ENCODE measurements at regions not wholly inside any gene's neighbourhood (a gene's known extent, or its start where the extent isn't known, plus 50 kb on each side); places are given as distances from the start of the nearest gene placed in this dataset.

GRCh38 chr18:45548614-45549013 lies 66.7 kb upstream of the SLC14A2 start (continued):
- TF ChIP-seq CREB3 (CRISPR knock-in tag; IDR thresholded peaks at IDR 0.05) = no peak
- no peak for TF ChIP-seq DBP (CRISPR knock-in tag; IDR thresholded peaks at IDR 0.05; ENCODE audit: not compliant biosample characterization)
- TF ChIP-seq ZUFSP (CRISPR knock-in tag; IDR thresholded peaks at IDR 0.05; ENCODE audit: borderline replicate concordance) = no peak
- no peak for TF ChIP-seq MBNL3 (CRISPR knock-in tag; conservative IDR thresholded peaks at IDR 0.05)
- TF ChIP-seq HNF4A (CRISPR knock-in tag; IDR thresholded peaks at IDR 0.05) = peak; percentile 87
- TF ChIP-seq ZNF674 (CRISPR knock-in tag; IDR thresholded peaks at IDR 0.05; ENCODE audit: low read depth) = no peak
- TF ChIP-seq HOXA3 (CRISPR knock-in tag; IDR thresholded peaks at IDR 0.05) = 0 out of 2 replicates have a peak, but pooled peaks have one; percentile 21
- TF ChIP-seq ZNF784 (CRISPR knock-in tag; IDR thresholded peaks at IDR 0.05; ENCODE audit: borderline replicate concordance) = no peak
- TF ChIP-seq SOX6 (IDR thresholded peaks at IDR 0.05) = no peak
- TF ChIP-seq SOX6 (CRISPR knock-in tag; IDR thresholded peaks at IDR 0.05) = peak; percentile 46; the same call in 1 of the 2 replicates
- TF ChIP-seq HNF4G (IDR thresholded peaks at IDR 0.05; ENCODE audit: borderline replicate concordance, low read depth, low read length) = 0 out of 2 replicates have a peak, but pooled peaks have one; percentile 31
- TF ChIP-seq HNF4G (CRISPR knock-in tag; IDR thresholded peaks at IDR 0.05; ENCODE audit: borderline replicate concordance, low read depth) = peak; percentile 46; the same call in 1 of the 2 replicates
- peak; percentile 75 for TF ChIP-seq PAXIP1 (CRISPR knock-in tag; conservative IDR thresholded peaks at IDR 0.05)
- 0 out of 4 replicates have a peak, but pooled peaks of 1 of the 2 experiments have one; percentile 19 for TF ChIP-seq ATF4 (CRISPR knock-in tag; IDR thresholded peaks at IDR 0.05)
- TF ChIP-seq TAF1 (CRISPR knock-in tag; IDR thresholded peaks at IDR 0.05) = no peak
- TF ChIP-seq ZNF292 (CRISPR knock-in tag; IDR thresholded peaks at IDR 0.05; ENCODE audit: borderline replicate concordance, low read depth) = peak; percentile 40; the same call in 1 of the 2 replicates
- TF ChIP-seq PITX1 (CRISPR knock-in tag; IDR thresholded peaks at IDR 0.05) = 0 out of 2 replicates have a peak, but pooled peaks have one; percentile 17
- TF ChIP-seq AGO1 (IDR thresholded peaks at IDR 0.05; ENCODE audit: low read depth, low read length, poor library complexity, severe bottlenecking) = no peak
- TF ChIP-seq NFRKB (IDR thresholded peaks at IDR 0.05) = no peak
- TF ChIP-seq SAP130 (CRISPR knock-in tag; IDR thresholded peaks at IDR 0.05; ENCODE audit: low read depth) = 0 out of 2 replicates have a peak, but pooled peaks have one; percentile 17
- TF ChIP-seq CEBPG (CRISPR knock-in tag; IDR thresholded peaks at IDR 0.05) = 0 out of 2 replicates have a peak, but pooled peaks have one; percentile 26
- TF ChIP-seq NR2F6 (IDR thresholded peaks at IDR 0.05) = peak; percentile 88
- peak; percentile 95 for TF ChIP-seq NR2F6 (CRISPR knock-in tag; IDR thresholded peaks at IDR 0.05)
